Suprapubic skin (tissue), 4 donors: ENCODE measurements at regions not wholly inside any gene's neighbourhood (a gene's known extent, or its start where the extent isn't known, plus 50 kb on each side); places are given as distances from the start of the nearest gene placed in this dataset.
A peak's percentile ranks its signal among the peaks of the same experiment; 100 is the strongest.

ENCODE experiments used
- DNase-seq, 2 donors: peaks; one replicate each; pipeline ENCODE4 v3.0.0-alpha.2; 2019; ENCODE audit warnings: low spot score in 2 of 2
- H3K27ac ChIP-seq: fragments of 200-600 bp; sonication (generic); one replicate; pipeline ENCODE4 v1.5.1; 2019
- H3K27me3 ChIP-seq: fragments of 200-600 bp; sonication (generic); one replicate; pipeline ENCODE4 v1.5.1; 2019
- H3K36me3 ChIP-seq: fragments of 200-600 bp; sonication (generic); one replicate; pipeline ENCODE4 v1.5.1; 2019
- H3K4me1 ChIP-seq: fragments of 200-600 bp; sonication (generic); one replicate; pipeline ENCODE4 v1.5.1; 2019
- H3K4me3 ChIP-seq: fragments of 200-600 bp; sonication (generic); one replicate; pipeline ENCODE4 v1.5.1; 2019; ENCODE audit warnings: mild to moderate bottlenecking
- H3K9me3 ChIP-seq: fragments of 200-600 bp; sonication (generic); one replicate; pipeline ENCODE4 v1.5.1; 2019
- EP300 ChIP-seq: sonication (generic); formaldehyde crosslinking; IDR thresholded peaks from one replicate; pipeline ENCODE4 v1.6.1; 2017; ENCODE audit warnings: antibody characterized with exemption
- POLR2A ChIP-seq, 2 donors: fragments of 450-650 bp; IDR thresholded peaks; one replicate each; pipeline ENCODE4 v1.6.1; 2017; ENCODE audit warnings: antibody characterized with exemption in 2 of 2, mild to moderate bottlenecking in 2 of 2, moderate library complexity in 2 of 2
- POLR2AphosphoS5 ChIP-seq, 3 donors: sonication (generic); formaldehyde crosslinking; IDR thresholded peaks; one replicate each; pipeline ENCODE4 v1.6.1; 2017; ENCODE audit warnings: antibody characterized with exemption in 3 of 3
- WGBS: methylation state at CpG from one replicate; pipeline ENCODE4 v1.1.5; 2018; 5-methylcytosine and 5-hydroxymethylcytosine counted together
- TF ChIP-seq, protein P1 (sequence below), 2 donors: fragments of 200-600 bp in 1 of 2; fragments of 450-650 bp in 1 of 2; sonication (generic) in 1 of 2; IDR thresholded peaks; one replicate each; pipeline ENCODE4 v1.5.1; 2016 to 2019; ENCODE audit warnings: antibody characterized with exemption in 2 of 2, mild to moderate bottlenecking in 1 of 2, moderate library complexity in 1 of 2

DNA sequence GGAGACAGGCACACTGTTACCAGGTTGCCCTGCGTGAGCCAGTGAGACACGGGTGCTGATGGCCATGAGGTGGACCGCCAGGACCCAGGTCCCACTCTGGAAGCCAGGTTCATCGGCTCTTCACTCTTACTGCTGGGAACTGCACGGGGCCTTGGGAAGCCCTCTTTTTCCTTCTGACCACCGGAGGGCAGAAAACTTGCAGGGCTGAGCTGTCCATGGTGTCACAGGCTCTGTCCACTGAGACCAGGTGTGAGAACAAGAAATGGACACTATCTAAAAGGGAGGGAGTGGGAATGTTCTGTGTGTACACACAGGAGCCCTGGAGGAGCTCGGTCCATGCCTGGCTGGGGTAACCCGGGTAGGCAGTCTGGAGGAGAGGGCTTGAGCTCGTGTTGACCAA, 93.4 kb downstream of the UQCRFS1 start:
- DNase-seq, result peak in 1 of 2 donors; percentile 48
- WGBS, result 65% methylated on average over 9 of the region's 9 CpGs
- Histone ChIP-seq H3K27ac (no peak overlapping the region), H3K36me3 (no peaks in the 10 kb centered on the region), H3K9me3 (no peaks in the 10 kb centered on the region), H3K4me3 (no peak overlapping the region), H3K4me1 (no peaks in the 10 kb centered on the region), H3K27me3 (no peaks in the 10 kb centered on the region)
- TF ChIP-seq POLR2AphosphoS5 (IDR thresholded peaks at IDR 0.05), result no peak
- TF ChIP-seq EP300, result no peak
- TF ChIP-seq, protein P1, sequence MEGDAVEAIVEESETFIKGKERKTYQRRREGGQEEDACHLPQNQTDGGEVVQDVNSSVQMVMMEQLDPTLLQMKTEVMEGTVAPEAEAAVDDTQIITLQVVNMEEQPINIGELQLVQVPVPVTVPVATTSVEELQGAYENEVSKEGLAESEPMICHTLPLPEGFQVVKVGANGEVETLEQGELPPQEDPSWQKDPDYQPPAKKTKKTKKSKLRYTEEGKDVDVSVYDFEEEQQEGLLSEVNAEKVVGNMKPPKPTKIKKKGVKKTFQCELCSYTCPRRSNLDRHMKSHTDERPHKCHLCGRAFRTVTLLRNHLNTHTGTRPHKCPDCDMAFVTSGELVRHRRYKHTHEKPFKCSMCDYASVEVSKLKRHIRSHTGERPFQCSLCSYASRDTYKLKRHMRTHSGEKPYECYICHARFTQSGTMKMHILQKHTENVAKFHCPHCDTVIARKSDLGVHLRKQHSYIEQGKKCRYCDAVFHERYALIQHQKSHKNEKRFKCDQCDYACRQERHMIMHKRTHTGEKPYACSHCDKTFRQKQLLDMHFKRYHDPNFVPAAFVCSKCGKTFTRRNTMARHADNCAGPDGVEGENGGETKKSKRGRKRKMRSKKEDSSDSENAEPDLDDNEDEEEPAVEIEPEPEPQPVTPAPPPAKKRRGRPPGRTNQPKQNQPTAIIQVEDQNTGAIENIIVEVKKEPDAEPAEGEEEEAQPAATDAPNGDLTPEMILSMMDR (IDR thresholded peaks at IDR 0.05), result no peak
- no peak for TF ChIP-seq POLR2A (IDR thresholded peaks at IDR 0.05)

DNA sequence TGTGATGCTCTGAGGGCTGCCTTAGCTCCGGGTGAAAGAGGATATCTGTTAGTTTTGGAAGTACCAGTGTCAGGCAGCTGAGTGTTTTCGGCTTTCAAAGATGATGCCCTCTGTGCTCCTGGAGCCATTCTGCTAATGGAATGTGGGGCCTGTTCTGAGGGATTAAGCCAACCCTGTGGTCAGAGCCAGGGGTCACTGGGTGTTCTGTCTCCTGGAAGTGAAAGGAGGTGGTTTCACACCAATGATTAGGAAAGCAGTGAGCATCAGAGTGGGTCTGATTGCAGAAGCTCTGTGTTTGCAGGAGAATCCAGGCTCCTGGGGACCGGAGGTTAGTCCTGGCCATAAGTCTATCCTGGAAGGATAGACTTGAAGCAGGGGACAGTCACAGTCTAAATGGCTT, 94.6 kb downstream of the UQCRFS1 start:
- no peaks in the 10 kb centered on the region for H3K9me3 ChIP-seq
- H3K4me1 ChIP-seq, result no peaks in the 10 kb centered on the region
- no peaks in the 10 kb centered on the region for H3K27me3 ChIP-seq
- no peak for TF ChIP-seq POLR2AphosphoS5 (IDR thresholded peaks at IDR 0.05)
- TF ChIP-seq, protein P1 (IDR thresholded peaks at IDR 0.05), result no peak
- TF ChIP-seq EP300, result no peak
- no peak for TF ChIP-seq POLR2A (IDR thresholded peaks at IDR 0.05)
- no peak overlapping the region for H3K27ac ChIP-seq
- no peaks in the 10 kb centered on the region for H3K36me3 ChIP-seq
- peak in 1 of 2 donors; percentile 24 for DNase-seq
- WGBS, result 49% methylated on average over 3 of the region's 3 CpGs
- no peak overlapping the region for H3K4me3 ChIP-seq

DNA sequence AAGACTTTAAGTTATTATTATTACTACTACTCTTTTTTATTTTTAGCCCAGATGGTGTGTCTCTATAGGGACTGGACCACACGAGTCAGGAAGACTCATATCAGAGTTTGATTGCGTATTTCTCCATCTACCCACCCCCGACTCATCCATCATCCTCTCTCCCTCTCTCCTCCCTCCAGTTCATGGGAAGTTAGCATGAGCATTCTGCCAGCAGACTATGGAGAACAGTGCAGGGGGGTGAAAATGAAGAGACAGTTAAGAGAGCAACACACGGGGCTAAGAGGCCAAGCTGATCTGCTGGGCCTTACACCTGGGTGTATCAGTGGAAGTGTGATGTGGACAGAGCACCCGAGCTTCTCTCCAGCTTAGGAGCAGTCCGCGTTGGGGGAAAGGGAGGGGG, 95.0 kb downstream of the UQCRFS1 start:
- WGBS, result 63% methylated on average over 7 of the region's 7 CpGs
- no peak for DNase-seq
- Histone ChIP-seq H3K36me3 (no peaks in the 10 kb centered on the region), H3K27me3 (no peaks in the 10 kb centered on the region), H3K4me3 (no peak overlapping the region), H3K27ac (no peak overlapping the region), H3K4me1 (no peaks in the 10 kb centered on the region), H3K9me3 (no peaks in the 10 kb centered on the region)
- TF ChIP-seq POLR2A (IDR thresholded peaks at IDR 0.05) (no peak), EP300 (no peak), POLR2AphosphoS5 (IDR thresholded peaks at IDR 0.05) (no peak)
- TF ChIP-seq, protein P1 (IDR thresholded peaks at IDR 0.05), result no peak

DNA sequence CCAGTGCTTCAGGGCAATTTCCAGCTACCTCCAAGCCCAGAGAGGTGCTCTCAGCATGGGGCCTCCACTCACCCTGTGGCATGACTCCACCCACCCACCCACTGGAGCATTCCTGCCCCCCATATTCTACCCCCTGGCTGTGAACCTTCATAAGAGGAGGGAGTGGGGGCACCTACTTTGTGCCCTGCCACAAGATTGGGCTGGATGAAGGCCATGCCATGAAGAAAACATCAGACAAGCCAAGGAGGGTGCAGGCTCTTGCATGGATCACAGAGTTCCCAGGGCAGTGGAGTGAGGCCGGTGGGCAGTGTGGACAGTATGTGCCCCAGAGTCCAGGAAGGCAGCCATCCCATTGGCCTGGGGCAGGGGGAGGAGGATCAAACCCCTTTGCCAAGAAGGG, 97.8 kb downstream of the UQCRFS1 start:
- Histone ChIP-seq H3K27me3 (no peaks in the 10 kb centered on the region), H3K9me3 (no peaks in the 10 kb centered on the region), H3K36me3 (no peaks in the 10 kb centered on the region), H3K4me3 (no peak overlapping the region), H3K4me1 (no peaks in the 10 kb centered on the region), H3K27ac (no peak overlapping the region)
- WGBS, result 100% methylated on average over 1 of the region's 1 CpG
- TF ChIP-seq, protein P1 (IDR thresholded peaks at IDR 0.05), result no peak
- no peak for TF ChIP-seq EP300
- DNase-seq, result no peak

DNA sequence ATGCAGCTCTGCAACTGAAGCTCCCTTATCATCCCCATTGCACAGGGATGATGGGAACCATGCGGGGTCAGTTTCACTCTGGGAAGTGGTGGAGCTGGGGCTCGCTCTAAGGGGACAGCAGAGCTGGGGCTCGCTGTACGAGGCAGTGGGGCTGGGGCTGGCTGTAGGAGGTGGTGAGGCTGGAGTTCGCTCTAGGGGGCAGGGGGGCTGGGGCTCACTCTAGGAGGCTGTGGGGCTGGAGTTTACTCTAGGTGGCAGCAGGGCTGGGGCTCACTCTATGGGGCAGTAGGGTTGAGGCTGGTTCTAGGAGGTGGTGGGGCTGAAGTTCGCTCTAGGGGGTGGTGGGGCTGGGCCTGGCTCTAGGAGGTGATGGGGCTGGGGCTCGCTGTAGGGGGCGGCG, 99.1 kb downstream of the UQCRFS1 start:
- 83% methylated on average over 6 of the region's 9 CpGs for WGBS

More for the DNA sequence above, 99.1 kb downstream of the UQCRFS1 start:
- TF ChIP-seq EP300 (no peak), POLR2AphosphoS5 (IDR thresholded peaks at IDR 0.05) (no peak), POLR2A (IDR thresholded peaks at IDR 0.05) (no peak)
- TF ChIP-seq, protein P1 (IDR thresholded peaks at IDR 0.05), result no peak
- H3K4me3 ChIP-seq, result no peak overlapping the region
- H3K4me1 ChIP-seq, result no peaks in the 10 kb centered on the region
- H3K27me3 ChIP-seq, result no peaks in the 10 kb centered on the region
- no peaks in the 10 kb centered on the region for H3K36me3 ChIP-seq
- H3K27ac ChIP-seq, result no peak overlapping the region
- no peak for DNase-seq
- H3K9me3 ChIP-seq, result no peaks in the 10 kb centered on the region
